Stimulated activated CD8-positive, alpha-beta memory T cell treated with anti-CD3 and anti-CD28 coated beads, Interleukin-15, amount 100 ng/mL, for 24 hours (primary cell): ENCODE measurements at regions not wholly inside any gene's neighbourhood (a gene's known extent, or its start where the extent isn't known, plus 50 kb on each side); places are given as distances from the start of the nearest gene placed in this dataset.

ENCODE experiments used
- DNase-seq: peaks from one replicate; pipeline ENCODE4 v3.0.0-alpha.2; 2020; ENCODE audit warnings: low read depth

GRCh38 chr4:180493299-180493698 lies 1749.9 kb upstream of the TENM3 start:
- DNase-seq, result no peak

GRCh38 chr4:180500154-180500553 lies 1743.0 kb upstream of the TENM3 start:
- DNase-seq, result no peak

- DNase-seq, result no peak
These were observed 1730.3 kb upstream of the TENM3 start for GRCh38 chr4:180512801-180513475.

- DNase-seq, result no peak
These were observed 1724.3 kb upstream of the TENM3 start for GRCh38 chr4:180518906-180519305.

DNA sequence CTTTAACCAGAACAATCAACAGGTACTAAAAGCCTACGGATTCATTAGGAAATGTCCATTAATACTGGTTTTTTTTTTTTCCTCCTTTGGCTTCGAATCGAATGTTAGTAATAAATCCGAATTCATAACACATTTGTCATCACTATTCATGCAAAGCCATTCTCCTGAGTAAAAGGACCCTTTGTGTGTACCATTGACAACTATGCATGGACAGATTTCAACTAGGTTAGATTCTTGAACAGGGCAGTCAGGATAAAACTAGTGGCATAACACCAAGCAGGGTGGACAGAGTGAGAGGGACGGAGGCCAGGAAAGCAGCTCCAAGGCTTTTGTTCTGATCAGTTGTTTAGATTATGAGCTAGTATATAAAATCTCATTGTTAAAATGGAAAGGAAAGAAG lies 1722.0 kb upstream of the TENM3 start:
- no peak for DNase-seq

DNA sequence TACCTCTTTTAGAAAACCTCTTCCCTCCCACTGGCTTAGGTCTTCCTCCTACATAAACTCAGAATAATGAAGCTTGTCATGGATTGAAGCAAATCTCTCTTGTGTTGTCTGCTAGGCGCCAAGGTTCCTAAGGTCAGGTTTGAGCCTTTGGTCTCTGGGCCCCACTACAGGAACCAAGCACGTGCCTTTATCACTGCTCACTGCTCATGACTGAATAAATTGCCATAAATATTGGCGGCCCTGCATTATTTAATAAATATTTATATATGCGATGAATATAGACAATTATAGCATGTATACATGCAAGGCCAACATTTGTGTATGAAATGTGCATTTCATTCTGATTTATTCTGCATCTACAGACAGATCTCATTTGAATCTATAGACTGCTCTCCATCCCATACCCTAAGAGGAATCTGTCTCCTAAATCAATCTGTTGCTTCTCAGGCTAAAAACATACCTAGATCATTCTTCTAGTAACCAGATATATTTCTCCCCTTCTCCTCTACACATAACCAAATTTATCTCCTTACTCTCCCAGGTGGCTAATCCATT lies 1717.6 kb upstream of the TENM3 start:
- DNase-seq, result no peak

DNA sequence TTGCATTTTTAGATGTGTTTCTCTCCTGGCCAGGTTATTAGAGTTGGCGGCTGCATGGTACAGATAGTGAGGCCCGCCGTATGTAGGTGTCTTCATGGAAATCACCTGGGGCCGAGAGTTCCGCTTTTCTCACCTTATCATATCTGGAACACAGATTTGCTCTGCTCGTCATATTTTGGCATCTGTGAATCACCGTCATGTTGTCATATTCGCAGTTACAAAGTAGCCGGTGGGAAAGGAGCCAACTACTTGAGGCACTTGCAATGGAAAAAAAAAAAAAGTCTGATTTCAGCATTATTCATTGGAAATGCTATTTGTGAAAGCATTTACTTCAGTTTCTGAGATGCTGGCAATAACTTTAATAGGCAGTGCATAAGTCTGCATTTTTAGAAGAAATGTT lies 1715.2 kb upstream of the TENM3 start:
- DNase-seq, result no peak

DNA sequence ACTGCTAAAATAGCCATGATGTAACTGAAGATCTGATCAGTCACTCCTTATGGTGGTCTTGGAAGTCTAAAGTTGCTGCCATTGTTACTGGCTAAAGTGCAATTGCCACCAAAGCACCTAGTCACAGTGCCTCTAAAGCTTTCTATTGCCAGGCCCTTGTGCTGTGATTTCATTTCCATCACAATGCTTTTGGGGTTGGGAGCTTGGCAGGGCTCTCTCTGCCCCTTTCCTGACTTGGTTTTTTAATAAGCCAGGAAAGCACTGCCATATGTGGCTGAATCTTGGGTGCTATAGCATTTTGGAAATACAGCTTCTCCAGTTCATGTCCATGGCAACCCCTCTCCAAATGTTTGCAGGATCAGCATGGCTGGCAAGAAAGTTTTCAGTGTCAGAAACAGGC lies 1712.4 kb upstream of the TENM3 start:
- no peak for DNase-seq

DNA sequence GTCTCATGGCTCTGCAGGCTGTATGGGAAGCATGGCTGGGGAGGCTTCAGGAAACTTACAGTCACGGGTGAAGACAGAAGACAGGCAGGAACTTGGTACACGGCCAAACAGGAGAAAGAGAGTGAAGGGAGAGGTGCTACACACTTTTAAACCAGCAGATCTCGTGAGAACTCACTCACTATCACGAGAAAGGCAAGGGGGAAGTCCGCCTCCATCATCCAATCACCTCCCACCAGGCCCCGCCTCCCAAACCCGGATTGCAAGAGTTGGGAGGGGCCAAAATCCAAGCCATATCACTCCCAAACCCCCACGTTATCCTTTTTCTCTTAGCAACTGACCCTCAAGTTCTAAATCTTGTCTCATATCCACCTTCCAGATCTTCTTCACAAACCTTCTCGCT lies 1710.5 kb upstream of the TENM3 start:
- no peak for DNase-seq

DNA sequence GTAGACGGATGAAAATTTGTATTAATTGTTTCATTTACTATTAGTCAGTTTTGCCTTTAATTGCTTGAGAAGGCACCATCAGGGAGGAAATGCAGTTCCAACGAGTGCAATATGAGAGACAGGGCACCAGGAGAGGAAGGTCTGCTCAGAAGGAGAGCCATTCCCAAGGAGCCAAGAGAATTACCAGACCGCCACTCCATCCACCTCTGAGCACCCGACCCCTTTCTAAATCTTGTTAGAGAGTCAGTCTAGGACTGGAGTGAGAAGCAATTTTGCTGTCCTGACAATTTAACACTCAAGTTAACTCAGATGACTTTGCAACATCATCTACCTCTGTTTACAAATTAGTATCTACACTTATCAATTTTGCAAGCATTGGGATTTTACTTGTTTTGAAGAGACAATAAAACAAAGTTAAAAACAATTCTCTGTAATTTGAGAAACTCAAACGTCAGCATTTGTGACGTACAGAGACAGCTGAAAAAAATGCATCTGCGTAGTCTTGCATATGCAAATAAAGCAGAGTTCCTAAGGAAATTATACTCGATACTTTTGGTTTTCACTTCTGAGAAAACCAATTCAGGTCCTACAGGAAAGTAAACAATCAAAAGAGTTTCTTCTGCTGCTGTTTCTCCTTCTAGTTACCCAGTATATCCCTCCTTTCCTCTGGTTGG lies 1704.7 kb upstream of the TENM3 start:
- no peak for DNase-seq

DNA sequence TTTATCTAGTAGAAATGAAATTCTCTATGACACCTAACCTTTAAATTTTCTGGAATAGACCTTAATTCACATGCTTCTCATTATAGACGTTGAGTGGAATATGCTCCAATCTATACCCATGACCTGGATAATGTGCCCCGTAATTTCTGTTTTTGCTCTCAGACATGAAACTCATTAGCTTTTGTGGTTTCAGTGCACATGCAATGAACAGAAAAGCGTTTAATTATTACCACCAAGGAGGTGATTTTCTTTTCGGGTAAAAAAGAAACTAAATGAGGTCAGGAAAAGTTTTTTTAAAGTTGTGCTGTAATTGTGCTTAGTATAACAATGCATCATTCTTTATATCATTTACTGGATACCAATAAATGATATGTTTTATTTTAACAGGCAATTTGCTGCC lies 1703.9 kb upstream of the TENM3 start:
- no peak for DNase-seq

GRCh38 chr4:180541678-180542077 lies 1701.5 kb upstream of the TENM3 start:
- no peak for DNase-seq

- DNase-seq, result no peak
These were observed 1700.6 kb upstream of the TENM3 start for GRCh38 chr4:180542445-180543100.

DNA sequence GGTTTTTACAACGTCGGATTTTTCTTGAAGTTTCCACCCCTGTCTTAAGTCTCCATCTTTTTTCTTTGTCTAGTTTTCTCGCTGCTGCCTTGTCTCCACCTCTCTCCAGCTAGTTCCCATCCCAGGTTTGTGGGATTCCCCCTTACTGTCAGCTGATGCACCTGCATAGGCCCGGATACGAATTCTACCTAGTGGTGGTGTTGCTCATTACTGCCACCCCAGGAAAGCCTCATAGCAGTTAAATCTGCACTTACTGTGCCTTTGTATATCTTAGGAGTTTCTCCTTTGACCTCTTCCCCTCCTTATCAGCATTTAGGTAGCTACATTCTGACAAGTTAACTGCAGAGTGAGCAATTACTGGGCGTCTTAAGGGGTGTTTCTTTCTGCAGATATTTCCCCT lies 1693.1 kb upstream of the TENM3 start:
- no peak for DNase-seq

GRCh38 chr4:180557348-180557747 lies 1685.9 kb upstream of the TENM3 start:
- DNase-seq, result no peak

DNA sequence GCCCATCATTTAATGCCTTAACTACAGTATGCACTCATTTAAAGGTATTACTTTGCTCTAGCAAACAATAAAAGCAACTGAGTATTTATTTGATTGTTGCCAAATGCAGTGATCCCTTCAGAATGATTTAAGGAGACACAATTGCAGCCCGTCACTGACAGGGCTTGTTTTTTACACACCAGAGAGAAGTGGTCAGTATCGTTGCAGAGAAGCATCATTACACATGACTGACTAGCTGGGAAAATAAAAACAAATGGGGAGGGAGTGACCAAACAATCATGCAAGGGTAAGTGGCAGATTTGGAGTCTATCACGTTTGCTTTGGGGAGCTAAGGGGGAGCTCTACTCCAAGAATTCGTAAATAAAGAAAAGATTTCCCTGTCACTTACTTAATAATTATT lies 1685.3 kb upstream of the TENM3 start:
- DNase-seq, result no peak

GRCh38 chr4:180558427-180558826 lies 1684.8 kb upstream of the TENM3 start:
- DNase-seq, result no peak

DNA sequence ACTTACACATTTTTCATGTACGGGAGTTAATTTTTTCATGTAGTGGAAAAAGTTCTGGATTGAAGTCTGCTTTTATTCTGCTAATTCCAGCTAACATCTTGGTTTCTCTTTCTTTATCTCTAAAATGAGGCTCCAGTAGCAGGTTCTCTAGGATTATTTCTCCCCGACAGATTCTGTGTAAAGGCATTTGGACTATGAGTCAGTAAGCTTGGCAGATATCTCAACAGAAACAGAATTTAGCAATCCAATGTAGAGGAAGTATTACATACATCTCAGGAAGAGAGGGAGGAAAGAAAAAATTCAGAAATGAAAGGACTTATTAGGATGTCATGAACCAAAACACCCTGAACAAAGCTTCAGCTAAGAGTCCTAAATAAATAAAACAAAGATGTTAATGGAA lies 1682.3 kb upstream of the TENM3 start:
- DNase-seq, result no peak

GRCh38 chr4:180564026-180564425 lies 1679.2 kb upstream of the TENM3 start:
- no peak for DNase-seq

DNA sequence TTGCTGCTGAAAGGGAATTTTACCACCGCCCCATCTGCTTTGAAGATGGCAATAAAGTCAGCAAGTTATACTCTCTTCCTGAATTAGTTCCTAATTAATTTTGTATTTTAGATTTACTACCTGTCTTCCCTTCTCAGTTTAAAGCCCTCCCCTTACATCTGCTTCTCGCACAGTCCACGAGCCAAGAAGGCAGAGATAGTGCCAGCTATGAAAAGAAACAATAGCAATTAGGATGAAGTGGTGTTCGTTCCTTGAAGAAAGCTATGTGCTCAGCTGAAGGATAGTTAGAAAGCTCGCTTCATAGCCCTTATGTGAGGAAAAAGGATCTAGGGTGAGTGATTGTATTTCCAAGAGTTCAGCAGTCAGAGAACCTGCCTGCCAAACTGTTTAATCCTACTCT lies 1678.8 kb upstream of the TENM3 start:
- DNase-seq, result no peak

GRCh38 chr4:180565856-180566431 lies 1677.3 kb upstream of the TENM3 start:
- no peak for DNase-seq

DNA sequence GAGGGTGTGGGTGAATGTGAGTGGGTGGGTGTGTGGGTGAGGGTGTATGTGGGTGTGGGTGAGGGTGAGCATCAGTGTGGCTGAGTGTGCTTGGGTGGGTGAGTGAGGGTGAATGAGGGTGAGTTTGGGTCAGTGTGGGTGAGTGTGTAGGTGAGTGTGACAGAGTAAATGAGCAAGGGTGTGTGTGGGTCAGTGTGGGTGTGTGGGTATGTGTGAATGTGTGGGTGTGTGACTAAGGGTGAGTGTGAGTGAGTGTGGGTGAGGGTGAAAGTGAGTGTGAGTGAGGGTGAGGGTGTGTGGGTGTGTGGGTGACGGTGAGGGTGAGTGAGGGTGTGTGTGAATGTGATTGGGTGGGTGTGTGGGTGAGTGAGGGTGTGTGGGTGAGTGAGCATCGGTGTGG lies 1676.7 kb upstream of the TENM3 start:
- no peak for DNase-seq

DNA sequence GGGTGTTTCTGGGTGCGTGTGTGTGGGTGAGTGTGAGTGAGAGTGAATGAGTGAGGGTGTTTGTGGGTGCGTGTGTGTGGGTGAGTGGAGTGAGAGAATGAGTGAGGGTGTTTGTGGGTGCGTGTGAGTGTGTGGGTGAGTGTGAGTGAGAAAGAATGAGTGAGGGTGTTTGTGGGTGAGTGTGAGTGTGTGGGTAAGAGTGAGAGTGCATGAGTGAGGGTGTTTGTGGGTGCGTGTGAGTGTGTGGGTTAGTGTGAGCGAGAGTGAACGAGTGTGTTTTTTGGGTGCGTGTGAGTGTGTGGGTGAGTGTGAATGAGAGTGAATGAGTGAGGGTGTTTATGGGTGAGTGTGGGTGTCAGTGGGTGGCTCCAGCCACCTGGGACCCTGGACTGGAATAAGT lies 1676.1 kb upstream of the TENM3 start:
- DNase-seq, result no peak
